Keratinocyte (primary cell): ENCODE measurements at regions not wholly inside any gene's neighbourhood (a gene's known extent, or its start where the extent isn't known, plus 50 kb on each side); places are given as distances from the start of the nearest gene placed in this dataset.

Experiments used
- DNase-seq: peaks from one replicate; pipeline ENCODE4 v3.0.0-alpha.2; 2011; ENCODE audit warnings: low read depth, missing footprints, low spot score
- FAIRE-seq: peaks from 2 replicates; lab custom pipeline; 2011; peaks lifted over from hg19 to GRCh38; lab: Jason Lieb, UNC
- H2AFZ ChIP-seq: 2 replicates; pipeline ENCODE4 v1.6.0; 2012; ENCODE audit warnings: low read length, control low read depth, inconsistent platforms; ENCODE audit not compliant: control insufficient read depth
- H3K27ac ChIP-seq: 2 replicates; pipeline ENCODE4 v1.5.1; 2011; ENCODE audit warnings: low read length; ENCODE audit not compliant: control insufficient read depth, insufficient read depth
- H3K27me3 ChIP-seq: 3 replicates; pipeline ENCODE4 v1.6.0; 2011; ENCODE audit warnings: low read length; ENCODE audit not compliant: control insufficient read depth, insufficient read depth; ENCODE audit errors: extremely low read depth
- H3K36me3 ChIP-seq, 2 experiments: 2 replicates in 1 of 2; 3 replicates in 1 of 2; pipeline ENCODE4 v1.5.1; 2011; ENCODE audit warnings: low read length in 2 of 2, mild to moderate bottlenecking in 1 of 2; ENCODE audit not compliant: control insufficient read depth in 2 of 2, insufficient read depth in 2 of 2; ENCODE audit errors: extremely low read depth in 1 of 2
- H3K4me1 ChIP-seq: 3 replicates; pipeline ENCODE4 v1.5.1; 2011; ENCODE audit warnings: low read length; ENCODE audit not compliant: control insufficient read depth, insufficient read depth; ENCODE audit errors: extremely low read depth
- H3K4me2 ChIP-seq: 3 replicates; pipeline ENCODE4 v1.6.0; 2011; ENCODE audit warnings: low read depth, low read length; ENCODE audit not compliant: control insufficient read depth, insufficient read depth; ENCODE audit errors: extremely low read depth
- H3K4me3 ChIP-seq, 3 experiments: fragments of 200-600 bp in 1 of 3; sonication (generic) in 1 of 3; 2 replicates in 2 of 3; 3 replicates in 1 of 3; pipeline ENCODE4 v1.5.1; 2011 to 2016; ENCODE audit warnings: low read length in 3 of 3, mild to moderate bottlenecking in 3 of 3, control low read depth in 2 of 3, inconsistent platforms in 1 of 3, low read depth in 1 of 3, mixed read lengths in 1 of 3, mixed run types in 1 of 3, moderate library complexity in 1 of 3; ENCODE audit not compliant: control insufficient read depth in 2 of 3, insufficient read depth in 2 of 3; ENCODE audit errors: extremely low read depth in 1 of 3
- H3K79me2 ChIP-seq: 2 replicates; pipeline ENCODE4 v1.6.0; 2012; ENCODE audit warnings: low read length; ENCODE audit not compliant: control insufficient read depth, insufficient read depth
- H3K9ac ChIP-seq: 3 replicates; pipeline ENCODE4 v1.6.0; 2011; ENCODE audit warnings: low read length; ENCODE audit not compliant: control insufficient read depth, insufficient read depth; ENCODE audit errors: extremely low read depth
- H3K9me1 ChIP-seq: 3 replicates; pipeline ENCODE4 v1.6.0; 2011; ENCODE audit warnings: low read length; ENCODE audit not compliant: control insufficient read depth, insufficient read depth; ENCODE audit errors: extremely low read depth
- H3K9me3 ChIP-seq: 2 replicates; pipeline ENCODE4 v1.5.1; 2012; ENCODE audit warnings: low read depth, low read length; ENCODE audit not compliant: control insufficient read depth
- H4K20me1 ChIP-seq: 3 replicates; pipeline ENCODE4 v1.6.0; 2011; ENCODE audit warnings: low read length; ENCODE audit not compliant: control insufficient read depth, insufficient read depth; ENCODE audit errors: extremely low read depth
- CTCF ChIP-seq, 3 experiments: IDR thresholded peaks in 1 of 3; conservative IDR thresholded peaks in 1 of 3; optimal IDR thresholded peaks in 1 of 3; 2 replicates in 2 of 3; 3 replicates in 1 of 3; pipeline versions ENCODE3 to v1.5.1; 2011; ENCODE audit warnings: low read length in 3 of 3, mild to moderate bottlenecking in 3 of 3, moderate library complexity in 2 of 3, control low read depth in 1 of 3, inconsistent platforms in 1 of 3; ENCODE audit not compliant: insufficient read depth in 2 of 3; ENCODE audit errors: extremely low read depth in 1 of 3
- EZH2 ChIP-seq: IDR thresholded peaks from one replicate; pipeline ENCODE4 v1.6.1; 2012; ENCODE audit warnings: inconsistent platforms, mild to moderate bottlenecking, low read length, moderate library complexity
- dilution Hi-C: fragments of 300-500 bp; cut with MboI; formaldehyde crosslinking; loops from one replicate; pipeline ENCODE4 v1.7.0; 2020; ENCODE audit warnings: low sequenced_read_pairs; ENCODE audit not compliant: extremely low pct_ligation_motif_present

- H3K4me1 ChIP-seq: no peaks in the 10 kb centered on the region
- TF ChIP-seq EZH2 (no peak), CTCF (optimal IDR thresholded peaks at IDR 0.05 in 1 of 3, IDR thresholded peaks at IDR 0.05 in 1 of 3, conservative IDR thresholded peaks at IDR 0.05 in 1 of 3; ENCODE audit: extremely low read depth in 1 of 3, insufficient read depth in 2 of 3, low read length in 3 of 3) (no peak)
- dilution Hi-C loops: no loop called here
- H3K9me1 ChIP-seq: no peaks in the 10 kb centered on the region
- no peak overlapping the region for H3K4me2 ChIP-seq
- FAIRE-seq (no peak), DNase-seq (no peak)
- no peaks in the 10 kb centered on the region for H4K20me1 ChIP-seq
- H3K9ac ChIP-seq: no peak overlapping the region
- H3K27me3 ChIP-seq: peaks cover 9% of the 10 kb centered on the region
- no peak overlapping the region for H3K4me3 ChIP-seq
- H3K27ac ChIP-seq: no peak overlapping the region
- no peaks in the 10 kb centered on the region for H3K36me3 ChIP-seq
- no peak overlapping the region for H2AFZ ChIP-seq
- no peaks in the 10 kb centered on the region for H3K79me2 ChIP-seq
- H3K9me3 ChIP-seq: no peaks in the 10 kb centered on the region
These were observed 398.0 kb downstream of the PSAT1 start for GRCh38 chr9:78694974-78695373.

GRCh38 chr9:78695519-78695918 is 398.6 kb downstream of the PSAT1 start:
- FAIRE-seq: no peak
- H3K9me3 ChIP-seq: no peaks in the 10 kb centered on the region
- no peak overlapping the region for H3K27ac ChIP-seq
- dilution Hi-C loops: no loop called here
- no peak overlapping the region for H3K4me2 ChIP-seq
- H3K4me1 ChIP-seq: no peaks in the 10 kb centered on the region
- H4K20me1 ChIP-seq: no peaks in the 10 kb centered on the region
- peaks cover 9% of the 10 kb centered on the region for H3K27me3 ChIP-seq
- TF ChIP-seq EZH2: no peak
- TF ChIP-seq CTCF (optimal IDR thresholded peaks at IDR 0.05 in 1 of 3, IDR thresholded peaks at IDR 0.05 in 1 of 3, conservative IDR thresholded peaks at IDR 0.05 in 1 of 3; ENCODE audit: extremely low read depth in 1 of 3, insufficient read depth in 2 of 3, low read length in 3 of 3): no peak
- H2AFZ ChIP-seq: no peak overlapping the region
- no peaks in the 10 kb centered on the region for H3K9me1 ChIP-seq
- H3K36me3 ChIP-seq: no peaks in the 10 kb centered on the region
- H3K9ac ChIP-seq: no peak overlapping the region
- DNase-seq: no peak
- no peaks in the 10 kb centered on the region for H3K79me2 ChIP-seq
- no peak overlapping the region for H3K4me3 ChIP-seq
